NOMO-1 treated with DMSO at 0.1 percent for 48 hours (cell line): ENCODE measurements at regions not wholly inside any gene's neighbourhood (a gene's known extent, or its start where the extent isn't known, plus 50 kb on each side); places are given as distances from the start of the nearest gene placed in this dataset.
"Not testable (repeated sequence)": the region's sequence is repeated elsewhere in the genome, so short reads cannot be mapped to it uniquely, and the experiment has no call there.

Experiments used
- DNase-seq: peaks from one replicate; lab custom pipeline; 2025; ENCODE audit not compliant: unreplicated experiment; lab: John Stamatoyannopoulos, UW

- no peak for DNase-seq
Measured at GRCh38 chr5:30502277-30502676, 691.2 kb upstream of the CDH6 start.

GRCh38 chr5:30501065-30501464 is 692.4 kb upstream of the CDH6 start:
- DNase-seq = no peak

- no peak for DNase-seq
Measured at GRCh38 chr5:30500513-30500912, 693.0 kb upstream of the CDH6 start.

GRCh38 chr5:30499402-30499801 is 694.1 kb upstream of the CDH6 start:
- DNase-seq = no peak

- DNase-seq = no peak
Measured at GRCh38 chr5:30498972-30499371, 694.5 kb upstream of the CDH6 start.

GRCh38 chr5:30498509-30498908 is 695.0 kb upstream of the CDH6 start:
- DNase-seq = not testable (repeated sequence)

- DNase-seq = not testable (repeated sequence)
Measured at GRCh38 chr5:30494113-30494512, 699.4 kb upstream of the CDH6 start.

- no peak for DNase-seq
Measured at GRCh38 chr5:30479104-30479503, 714.4 kb upstream of the CDH6 start.

GRCh38 chr5:30475429-30475828 is 718.1 kb upstream of the CDH6 start:
- no peak for DNase-seq

GRCh38 chr5:30469691-30470090 is 723.8 kb upstream of the CDH6 start:
- DNase-seq = no peak

- DNase-seq = no peak
Measured at GRCh38 chr5:30458681-30459080, 734.8 kb upstream of the CDH6 start.

- DNase-seq = not testable (repeated sequence)
Measured at GRCh38 chr5:30455484-30455883, 738.0 kb upstream of the CDH6 start.

- DNase-seq = no peak
Measured at GRCh38 chr5:30453168-30453567, 740.3 kb upstream of the CDH6 start.

- no peak for DNase-seq
Measured at GRCh38 chr5:30450153-30450552, 743.3 kb upstream of the CDH6 start.

- DNase-seq = no peak
Measured at GRCh38 chr5:30447431-30447830, 746.1 kb upstream of the CDH6 start.

- DNase-seq = no peak
Measured at GRCh38 chr5:30446456-30446855, 747.0 kb upstream of the CDH6 start.

- no peak for DNase-seq
Measured at GRCh38 chr5:30438785-30439184, 754.7 kb upstream of the CDH6 start.

- DNase-seq = peak; percentile 91
Measured at GRCh38 chr5:30436691-30437090, 756.8 kb upstream of the CDH6 start.

- not testable (repeated sequence) for DNase-seq
Measured at GRCh38 chr5:30428866-30429407, 764.5 kb upstream of the CDH6 start.

- no peak for DNase-seq
Measured at GRCh38 chr5:30414078-30414477, 779.4 kb upstream of the CDH6 start.

- peak; percentile 59 for DNase-seq
Measured at GRCh38 chr5:30413540-30413939, 779.9 kb upstream of the CDH6 start.

- no peak for DNase-seq
Measured at GRCh38 chr5:30405821-30406220, 787.7 kb upstream of the CDH6 start.

GRCh38 chr5:30401479-30402058 is 791.9 kb upstream of the CDH6 start:
- DNase-seq = peak; percentile 24
